IMR-90 (cell line): ENCODE measurements at regions not wholly inside any gene's neighbourhood (a gene's known extent, or its start where the extent isn't known, plus 50 kb on each side); places are given as distances from the start of the nearest gene placed in this dataset.

ENCODE experiments used
- ATAC-seq: fragments of 200-7000 bp; cut with Tn5 transposase; 2 replicates; pipeline ENCODE4 v1.9.1; 2020; ENCODE audit warnings: low read depth, mild to moderate bottlenecking, moderate library complexity
- BruUV-seq: library from RNA; stranded (reverse); fragments of 400-500 nt; replicated peaks from 2 replicates; lab custom pipeline; 2021; lab: Mats Ljungman, UMichigan
- CTCF ChIA-PET: fragments of 300-600 bp; formaldehyde crosslinking; extraction: SDS; loops from one replicate; lab custom pipeline; 2021; ENCODE audit warnings: antibody characterized with exemption; lab: Yijun Ruan, JAX
- POLR2A ChIA-PET: fragments of 300-600 bp; sonication (Branson Sonifier 250); formaldehyde crosslinking; loops from one replicate; lab custom pipeline; 2022; ENCODE audit warnings: antibody characterized with exemption; ENCODE audit not compliant: unreplicated experiment; lab: Charles Lee
- DNase-seq: peaks from one replicate; pipeline ENCODE4 v3.0.0; 2013
- H2AFZ ChIP-seq: replicated peaks from 2 replicates; pipeline ENCODE3; 2013; ENCODE audit warnings: low read length, mild to moderate bottlenecking; ENCODE audit not compliant: poor library complexity
- H2AK5ac ChIP-seq: 2 replicates; pipeline ENCODE4 v1.6.1; 2013; ENCODE audit warnings: low read depth, low read length, inconsistent platforms
- H2AK9ac ChIP-seq: replicated peaks from 2 replicates; pipeline ENCODE3; 2013; ENCODE audit warnings: mild to moderate bottlenecking, low read depth, low read length, moderate library complexity; ENCODE audit not compliant: poor library complexity
- H2BK120ac ChIP-seq: 2 replicates; pipeline ENCODE4 v1.6.1; 2013; ENCODE audit warnings: low read depth, low read length, inconsistent platforms
- H2BK15ac ChIP-seq: 3 replicates; pipeline ENCODE4 v1.6.1; 2013; ENCODE audit warnings: low read depth, low read length, inconsistent platforms
- H2BK20ac ChIP-seq: 2 replicates; pipeline ENCODE4 v1.6.1; 2013; ENCODE audit warnings: low read depth, mild to moderate bottlenecking, inconsistent platforms, low read length, moderate library complexity
- H2BK5ac ChIP-seq: 2 replicates; pipeline ENCODE4 v1.6.1; 2013; ENCODE audit warnings: mild to moderate bottlenecking, low read depth, low read length, inconsistent platforms; ENCODE audit not compliant: poor library complexity, severe bottlenecking
- H3K14ac ChIP-seq: replicated peaks from 2 replicates; pipeline ENCODE4 v1.6.1; 2013; ENCODE audit warnings: low read depth, low read length, inconsistent platforms
- H3K18ac ChIP-seq: 2 replicates; pipeline ENCODE4 v1.6.1; 2013; ENCODE audit warnings: low read depth, low read length, control low read depth
- H3K23ac ChIP-seq: 2 replicates; pipeline ENCODE4 v1.6.1; 2013; ENCODE audit warnings: low read depth, low read length, inconsistent platforms
- H3K27ac ChIP-seq: 2 replicates; pipeline ENCODE4 v1.5.1; 2013; ENCODE audit warnings: mild to moderate bottlenecking, control low read depth, low read length; ENCODE audit not compliant: insufficient read depth
- H3K27me3 ChIP-seq: 2 replicates; pipeline ENCODE4 v1.6.1; 2013; ENCODE audit warnings: low read length; ENCODE audit not compliant: control insufficient read depth, insufficient read depth
- H3K36me3 ChIP-seq: 2 replicates; pipeline ENCODE4 v1.6.1; 2013; ENCODE audit warnings: low read length, mixed read lengths; ENCODE audit not compliant: control insufficient read depth, insufficient read depth
- H3K4ac ChIP-seq: 2 replicates; pipeline ENCODE4 v1.6.1; 2013; ENCODE audit warnings: low read depth, low read length, inconsistent platforms
- H3K4me1 ChIP-seq: 2 replicates; pipeline ENCODE4 v1.6.1; 2013; ENCODE audit warnings: low read length, mixed read lengths; ENCODE audit not compliant: control insufficient read depth, insufficient read depth
- H3K4me2 ChIP-seq: 2 replicates; pipeline ENCODE4 v1.6.1; 2013; ENCODE audit warnings: low read depth, mild to moderate bottlenecking, control low read depth, low read length, moderate library complexity
- H3K4me3 ChIP-seq: 2 replicates; pipeline ENCODE4 v1.5.1; 2013; ENCODE audit warnings: low read depth, mild to moderate bottlenecking, control low read depth, low read length, moderate library complexity; ENCODE audit not compliant: insufficient read depth
- H3K56ac ChIP-seq: 2 replicates; pipeline ENCODE4 v1.6.1; 2013; ENCODE audit warnings: low read length, inconsistent platforms; ENCODE audit not compliant: insufficient read depth; ENCODE audit errors: extremely low read depth
- H3K79me1 ChIP-seq, 2 experiments: 2 replicates each; pipeline ENCODE4 v1.6.1; 2013; ENCODE audit warnings: low read length in 2 of 2, inconsistent platforms in 1 of 2, low read depth in 1 of 2
- H3K9ac ChIP-seq: 2 replicates; pipeline ENCODE4 v1.6.1; 2013; ENCODE audit warnings: low read depth, low read length, control low read depth
- H3K9me1 ChIP-seq: 2 replicates; pipeline ENCODE4 v1.6.1; 2013; ENCODE audit warnings: low read length, inconsistent platforms; ENCODE audit not compliant: insufficient read depth
- H3K9me3 ChIP-seq: 2 replicates; pipeline ENCODE4 v1.6.1; 2013; ENCODE audit warnings: low read length; ENCODE audit not compliant: control insufficient read depth, insufficient read depth
- H4K20me1 ChIP-seq: 2 replicates; pipeline ENCODE4 v1.6.1; 2013; ENCODE audit warnings: low read length, inconsistent platforms; ENCODE audit not compliant: insufficient read depth
- H4K5ac ChIP-seq: 2 replicates; pipeline ENCODE4 v1.6.1; 2013; ENCODE audit warnings: mild to moderate bottlenecking, low read depth, low read length, control low read depth
- H4K8ac ChIP-seq, 2 experiments: 2 replicates each; pipeline ENCODE4 v1.6.1; 2013; ENCODE audit warnings: low read depth in 2 of 2, low read length in 2 of 2, control low read depth in 1 of 2, inconsistent platforms in 1 of 2
- H4K91ac ChIP-seq: 2 replicates; pipeline ENCODE4 v1.6.1; 2013; ENCODE audit warnings: low read depth, low read length, inconsistent platforms; ENCODE audit not compliant: insufficient read depth
- BHLHE40 ChIP-seq: fragments of 150-350 bp; IDR thresholded peaks from 2 replicates; pipeline ENCODE4 v1.6.1; 2016; ENCODE audit warnings: mild to moderate bottlenecking, low read depth, low read length
- CEBPB ChIP-seq: IDR thresholded peaks from 2 replicates; pipeline ENCODE4 v1.6.1; 2012; ENCODE audit warnings: low read depth, low read length, improper control_type of control experiment
- CHD1 ChIP-seq: IDR thresholded peaks from 2 replicates; pipeline ENCODE4 v1.6.1; 2012; ENCODE audit warnings: low read depth, low read length, improper control_type of control experiment
- CTCF ChIP-seq: conservative IDR thresholded peaks from 2 replicates; pipeline ENCODE4 v1.5.1; 2012; ENCODE audit warnings: mild to moderate bottlenecking, low read depth, low read length, improper control_type of control experiment
- FOS ChIP-seq: fragments of 150-350 bp; IDR thresholded peaks from 2 replicates; pipeline ENCODE4 v1.6.1; 2016; ENCODE audit warnings: low read depth, low read length
- MAFK ChIP-seq: IDR thresholded peaks from 2 replicates; pipeline ENCODE4 v1.6.1; 2012; ENCODE audit warnings: low read depth, low read length, improper control_type of control experiment
- MAZ ChIP-seq: IDR thresholded peaks from 2 replicates; pipeline ENCODE4 v1.6.1; 2012; ENCODE audit warnings: low read depth, mild to moderate bottlenecking, low read length, improper control_type of control experiment, moderate library complexity, borderline replicate concordance
- MXI1 ChIP-seq: IDR thresholded peaks from 2 replicates; pipeline ENCODE4 v1.6.1; 2012; ENCODE audit warnings: low read depth, mild to moderate bottlenecking, low read length, moderate library complexity, borderline replicate concordance
- NFE2L2 ChIP-seq: fragments of 150-350 bp; IDR thresholded peaks from 2 replicates; pipeline ENCODE4 v1.6.1; 2016; ENCODE audit warnings: low read depth, mild to moderate bottlenecking, low read length
- POLR2A ChIP-seq: IDR thresholded peaks from 2 replicates; pipeline ENCODE4 v1.6.1; 2012; ENCODE audit warnings: mild to moderate bottlenecking, low read depth, low read length
- RAD21 ChIP-seq: IDR thresholded peaks from 2 replicates; pipeline ENCODE4 v1.6.1; 2012; ENCODE audit warnings: low read length, improper control_type of control experiment
- RCOR1 ChIP-seq: IDR thresholded peaks from 2 replicates; pipeline ENCODE4 v1.6.1; 2012; ENCODE audit warnings: mild to moderate bottlenecking, low read length, improper control_type of control experiment; ENCODE audit not compliant: insufficient replicate concordance
- RFX5 ChIP-seq: IDR thresholded peaks from 2 replicates; pipeline ENCODE4 v1.8.0; 2012; ENCODE audit warnings: low read depth, mild to moderate bottlenecking, low read length, moderate library complexity
- SMC3 ChIP-seq: fragments of 150-350 bp; IDR thresholded peaks from 2 replicates; pipeline ENCODE4 v1.6.1; 2016; ENCODE audit warnings: low read depth, mild to moderate bottlenecking, antibody characterized with exemption, low read length, moderate library complexity
- USF2 ChIP-seq: fragments of 150-350 bp; IDR thresholded peaks from 2 replicates; pipeline ENCODE4 v1.6.1; 2017; ENCODE audit warnings: mild to moderate bottlenecking, antibody characterized with exemption, low read length, low read depth
- WGBS, 2 experiments: methylation state at CpG; one replicate each; pipeline versions ENCODE4 v1.1.5 to v1.1.7; 2013; ENCODE audit warnings: missing lambda C conversion rate in 2 of 2; ENCODE audit not compliant: insufficient read length in 1 of 2; ENCODE audit errors: extremely low coverage in 2 of 2; 5-methylcytosine and 5-hydroxymethylcytosine counted together
- dilution Hi-C: fragments of 300-500 bp; cut with HindIII; formaldehyde crosslinking; loops from one replicate; pipeline ENCODE4 v1.14.3; 2018; ENCODE audit warnings: low sequenced_read_pairs; ENCODE audit not compliant: unreplicated experiment
- in situ Hi-C: fragments of 300-500 bp; cut with MboI; formaldehyde crosslinking; loops from 3 replicates; pipeline ENCODE4 v1.14.3; 2019; ENCODE audit warnings: low sequenced_read_pairs, inconsistent platforms, mixed read lengths
- intact Hi-C: fragments of 100-400 bp; cut with micrococcal nuclease; formaldehyde crosslinking; loops from 2 replicates; pipeline ENCODE4 v1.10.0; 2022
- TF ChIP-seq, protein P1 (sequence below): fragments of 150-350 bp; IDR thresholded peaks from 2 replicates; pipeline ENCODE4 v1.6.1; 2016; ENCODE audit warnings: low read depth, mild to moderate bottlenecking, low read length, moderate library complexity, borderline replicate concordance

DNA sequence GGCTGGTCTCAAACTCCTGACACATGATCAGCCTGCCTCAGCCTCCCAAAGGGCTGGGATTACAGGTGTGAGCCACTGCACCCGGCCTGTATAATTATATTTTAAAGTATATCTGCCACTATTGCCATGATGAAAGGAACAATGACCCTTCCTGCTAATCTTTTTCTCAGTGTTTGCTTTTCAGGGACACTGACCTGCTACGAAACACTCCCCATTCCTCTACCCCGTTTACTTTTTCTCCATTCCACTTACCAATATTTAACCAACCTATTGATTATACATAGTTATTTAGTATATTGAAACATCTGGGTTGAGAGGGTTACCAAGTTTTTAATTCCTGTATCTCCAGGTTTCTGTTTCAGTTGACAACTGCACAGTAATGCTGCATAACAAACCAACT, 331.9 kb upstream of the NDST3 start:
- Histone ChIP-seq H3K9ac (no peak overlapping the region), H3K4ac (no peak overlapping the region), H4K8ac (no peak overlapping the region), H3K9me1 (no peaks in the 10 kb centered on the region), H4K91ac (no peak overlapping the region), H3K14ac (no peak overlapping the region), H3K27me3 (no peaks in the 10 kb centered on the region), H2BK5ac (no peak overlapping the region), H4K20me1 (no peaks in the 10 kb centered on the region), H3K4me2 (no peak overlapping the region), H3K9me3 (peaks cover under 1% of the 10 kb centered on the region), H2BK15ac (no peak overlapping the region), H3K56ac (no peak overlapping the region), H3K27ac (no peak overlapping the region), H2AK9ac (no peak overlapping the region), H4K5ac (no peak overlapping the region), H3K36me3 (no peaks in the 10 kb centered on the region), H2BK20ac (no peak overlapping the region), H3K79me1 (no peaks in the 10 kb centered on the region), H3K23ac (no peak overlapping the region), H3K4me1 (no peaks in the 10 kb centered on the region), H3K18ac (no peak overlapping the region), H3K4me3 (no peak overlapping the region), H2AK5ac (no peak overlapping the region), H2BK120ac (no peak overlapping the region), H2AFZ (no peak overlapping the region)
- ChIA-PET POLR2A (no interaction called here), CTCF (no interaction called here)
- no peak for ATAC-seq
- 100% methylated on average over 1 of the region's 3 CpGs; no CpG with 5 or more reads in 1 of the 2 experiments for WGBS, 2 experiments
- no peak for DNase-seq
- no peak for TF ChIP-seq NFE2L2
- TF ChIP-seq, protein P1, sequence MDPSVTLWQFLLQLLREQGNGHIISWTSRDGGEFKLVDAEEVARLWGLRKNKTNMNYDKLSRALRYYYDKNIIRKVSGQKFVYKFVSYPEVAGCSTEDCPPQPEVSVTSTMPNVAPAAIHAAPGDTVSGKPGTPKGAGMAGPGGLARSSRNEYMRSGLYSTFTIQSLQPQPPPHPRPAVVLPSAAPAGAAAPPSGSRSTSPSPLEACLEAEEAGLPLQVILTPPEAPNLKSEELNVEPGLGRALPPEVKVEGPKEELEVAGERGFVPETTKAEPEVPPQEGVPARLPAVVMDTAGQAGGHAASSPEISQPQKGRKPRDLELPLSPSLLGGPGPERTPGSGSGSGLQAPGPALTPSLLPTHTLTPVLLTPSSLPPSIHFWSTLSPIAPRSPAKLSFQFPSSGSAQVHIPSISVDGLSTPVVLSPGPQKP, result no peak
- TF ChIP-seq FOS, result no peak
- TF ChIP-seq CHD1, result no peak
- no peak for TF ChIP-seq MXI1
- no peak for TF ChIP-seq RAD21
- TF ChIP-seq SMC3, result no peak
- no peak for TF ChIP-seq BHLHE40
- no peak for TF ChIP-seq MAFK
- no peak for TF ChIP-seq USF2
- no peak for TF ChIP-seq CEBPB
- no peak for TF ChIP-seq CTCF
- TF ChIP-seq POLR2A, result no peak
- no peak for TF ChIP-seq RFX5
- no peak for TF ChIP-seq RCOR1
- TF ChIP-seq MAZ, result no peak
- intact Hi-C loops (loop anchor here (10.0 kb wide), 1 partner anchor 568 kb away; no protein-coding TSS in a partner anchor), dilution Hi-C loops (no loop called here), in situ Hi-C loops (no loop called here)
- BruUV-seq, result no TSS peak
